GM12872 (cell line): ENCODE measurements at regions not wholly inside any gene's neighbourhood (a gene's known extent, or its start where the extent isn't known, plus 50 kb on each side); places are given as distances from the start of the nearest gene placed in this dataset.

ENCODE experiments used
- CTCF ChIP-seq: IDR thresholded peaks from 3 replicates; pipeline ENCODE4 v1.5.1; 2011; ENCODE audit warnings: low read depth, mild to moderate bottlenecking, low read length, moderate library complexity; ENCODE audit not compliant: insufficient read depth

DNA sequence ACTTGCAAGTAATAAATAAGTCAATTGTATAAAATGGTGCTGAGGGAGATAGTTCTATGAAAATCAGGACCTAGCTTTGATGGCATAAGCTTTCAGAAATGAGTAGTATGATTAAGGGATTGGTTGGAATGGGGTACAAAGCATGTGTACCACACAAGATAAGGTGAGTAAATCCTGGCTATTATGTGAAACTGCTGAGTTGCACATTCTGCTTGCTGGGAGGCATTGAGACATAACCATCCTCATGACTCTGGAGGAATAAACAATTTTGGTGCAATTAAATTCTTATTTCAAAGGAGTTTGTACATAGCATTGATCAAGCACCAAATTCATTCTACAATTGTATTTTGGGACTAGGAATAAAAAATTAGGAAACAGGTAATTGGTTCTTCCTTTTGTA lies 755.2 kb upstream of the ACO1 start:
- no peak for TF ChIP-seq CTCF

DNA sequence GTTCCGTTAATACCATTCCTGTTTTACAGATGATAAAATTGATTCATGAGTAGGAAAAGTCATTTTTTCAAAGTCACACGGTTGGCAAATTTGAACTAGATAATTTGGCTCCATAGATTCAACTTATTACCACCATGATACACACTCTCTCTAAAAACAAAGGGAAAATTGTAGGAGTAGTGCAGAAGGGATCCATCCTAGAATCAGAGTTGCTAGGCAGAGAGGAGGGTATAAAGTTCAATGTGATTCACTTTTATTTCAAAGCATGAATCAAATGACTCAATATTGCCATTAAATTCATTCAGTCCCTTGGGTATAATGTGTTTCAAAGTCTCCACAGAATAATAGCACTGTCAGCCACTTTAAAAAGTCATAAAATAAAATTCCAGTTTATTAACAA lies 747.2 kb upstream of the ACO1 start:
- TF ChIP-seq CTCF: no peak

DNA sequence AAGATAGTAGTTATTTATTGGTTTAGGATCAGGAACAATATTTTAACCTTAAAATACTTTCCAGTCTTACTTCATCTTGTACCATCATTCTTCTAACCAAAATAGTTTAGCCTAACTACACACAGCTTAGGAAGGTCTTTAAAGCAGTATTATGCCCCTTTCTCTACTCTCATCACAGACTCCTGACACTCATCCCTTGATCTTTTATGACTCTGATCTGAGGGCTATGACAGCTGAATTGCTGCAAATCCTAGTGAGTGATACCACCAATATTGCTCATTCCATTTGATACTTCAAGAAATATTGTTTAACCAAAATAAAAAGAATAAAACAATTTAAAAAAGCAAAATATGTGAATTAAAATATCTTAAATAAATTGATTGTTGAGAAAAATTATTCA lies 746.6 kb upstream of the ACO1 start:
- TF ChIP-seq CTCF: no peak

GRCh38 chr9:31639451-31639850 lies 745.0 kb upstream of the ACO1 start:
- no peak for TF ChIP-seq CTCF

DNA sequence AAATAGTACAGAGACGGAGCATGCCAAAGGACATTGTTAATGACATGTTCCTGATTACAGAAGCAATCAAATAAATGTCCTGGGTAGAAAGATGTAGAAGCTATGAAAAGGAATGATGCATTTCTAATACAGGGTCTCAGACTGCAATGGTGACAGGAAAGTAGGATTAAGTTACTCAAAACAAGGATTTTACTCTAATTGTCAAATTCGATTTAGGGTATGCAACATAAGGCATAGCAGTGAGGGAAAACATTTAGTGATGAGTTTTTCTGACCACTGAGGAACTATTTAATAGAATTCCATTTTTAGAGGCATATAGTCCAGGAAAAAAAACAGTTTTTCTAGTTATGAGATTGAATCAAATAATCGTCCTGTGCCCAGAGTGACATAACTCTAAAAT lies 715.1 kb upstream of the ACO1 start:
- TF ChIP-seq CTCF: no peak

GRCh38 chr9:31671011-31671410 lies 713.4 kb upstream of the ACO1 start:
- TF ChIP-seq CTCF: no peak

DNA sequence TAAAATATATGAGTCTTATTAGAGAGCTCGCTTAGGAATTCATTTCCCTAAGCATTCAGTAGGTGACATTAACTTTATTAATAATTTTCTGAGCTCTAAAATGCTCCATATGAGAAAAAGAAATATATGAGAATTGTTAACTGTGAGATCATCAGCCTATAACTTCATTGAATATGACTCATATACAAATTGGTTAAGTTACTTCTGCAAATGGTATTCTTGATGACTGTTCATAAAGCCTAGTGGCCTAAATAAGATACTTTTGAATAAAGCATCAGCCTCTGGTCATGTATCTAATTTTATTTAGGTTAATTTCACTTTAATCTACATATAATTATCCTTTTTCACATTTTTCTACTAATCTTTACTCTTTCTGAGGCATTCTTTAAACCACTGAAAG lies 710.2 kb upstream of the ACO1 start:
- TF ChIP-seq CTCF: no peak

- no peak for TF ChIP-seq CTCF
Observed at GRCh38 chr9:31677415-31677814, 707.0 kb upstream of the ACO1 start.
